GM18858 (cell line): ENCODE measurements at regions not wholly inside any gene's neighbourhood (a gene's known extent, or its start where the extent isn't known, plus 50 kb on each side); places are given as distances from the start of the nearest gene placed in this dataset.

Experiments used
- ATAC-seq: cut with Tn5 transposase; IDR thresholded peaks from one replicate; pipeline ENCODE4 v1.9.1; 2021; ENCODE audit not compliant: unreplicated experiment

DNA sequence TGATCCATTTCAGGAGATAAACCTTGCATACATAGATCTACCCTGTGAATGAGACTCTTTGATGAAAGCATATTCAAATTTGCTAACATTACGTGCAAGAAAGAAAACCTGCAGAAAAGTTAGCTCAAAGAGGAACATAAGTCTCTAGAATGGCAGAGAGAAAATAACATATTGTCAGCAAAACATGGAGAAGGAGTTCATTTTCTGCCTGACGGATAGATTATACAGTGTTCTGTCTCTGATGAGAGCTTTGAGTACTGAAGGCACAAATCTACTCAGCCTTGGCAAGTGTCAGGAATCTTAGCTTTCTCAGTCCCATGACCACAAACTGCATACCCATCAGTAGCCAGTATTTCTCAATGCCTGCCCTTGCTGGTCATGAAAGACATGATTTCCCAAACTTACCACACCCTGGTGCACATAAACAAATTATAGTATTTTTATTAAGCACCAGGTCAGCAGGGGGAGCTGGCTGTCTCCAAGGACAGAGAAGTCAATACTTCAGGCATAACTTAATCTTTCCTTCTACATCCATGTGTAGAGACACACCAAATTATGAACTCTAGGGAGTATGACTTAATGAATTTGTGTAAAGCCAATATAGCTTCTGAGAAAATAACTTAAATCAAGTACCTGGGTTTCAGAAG, 401.2 kb upstream of the SOX11 start:
- ATAC-seq = no peak

DNA sequence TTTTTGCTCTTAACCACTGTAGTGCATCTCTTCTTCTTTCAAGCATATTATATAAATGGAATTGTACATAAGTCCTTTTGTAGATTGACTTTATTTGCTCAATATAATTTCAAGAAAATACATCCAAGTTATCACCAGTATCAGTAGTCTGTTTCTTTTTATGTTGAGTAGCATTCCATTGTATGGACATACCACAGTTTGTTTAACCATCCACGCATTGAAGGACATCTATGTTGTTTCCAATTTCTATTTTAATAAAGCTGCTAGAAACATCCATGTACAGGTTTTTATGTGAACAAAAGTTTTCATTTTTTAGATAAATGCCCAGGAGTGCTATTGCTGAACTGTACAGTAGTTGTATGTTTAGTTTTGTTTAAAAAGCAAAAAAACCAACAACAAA, 387.5 kb upstream of the SOX11 start:
- no peak for ATAC-seq

DNA sequence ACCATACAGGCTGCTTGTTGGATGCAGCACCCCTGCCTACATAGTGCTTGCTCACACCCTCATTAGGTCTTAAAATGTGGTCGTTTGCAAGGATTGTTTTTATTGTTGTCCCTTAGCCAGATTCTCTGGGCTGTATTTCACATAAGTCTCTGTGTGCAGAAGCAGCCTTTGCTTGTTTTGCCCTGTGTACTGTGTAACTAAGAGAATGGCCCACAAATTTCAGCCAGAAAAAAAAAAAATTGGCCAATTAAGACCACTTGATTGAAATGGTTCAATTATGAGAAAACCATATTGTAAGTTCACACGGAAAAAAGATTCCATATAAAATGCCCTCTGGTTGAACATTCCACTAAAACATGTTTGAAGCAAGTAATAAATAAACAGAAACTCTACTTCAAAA, 377.1 kb upstream of the SOX11 start:
- no peak for ATAC-seq

DNA sequence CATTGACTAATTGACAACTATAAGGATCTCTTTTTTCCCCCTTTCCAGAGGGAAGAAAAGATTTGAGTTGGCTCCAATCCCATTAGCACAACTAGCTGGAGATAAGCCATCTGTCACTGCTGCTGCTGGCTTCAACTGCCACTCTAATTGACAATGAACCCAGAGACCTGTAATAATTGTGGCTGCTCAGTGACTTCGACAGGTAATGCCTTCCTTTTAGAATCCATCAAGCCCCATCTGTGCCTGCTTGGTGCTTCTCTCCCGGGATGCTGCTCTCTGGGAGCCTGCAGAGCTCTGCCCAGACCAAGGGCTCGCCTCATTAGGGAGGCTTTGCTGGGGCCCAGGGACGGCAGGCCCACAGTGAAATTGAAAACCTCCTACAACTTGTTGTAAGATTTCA, 376.7 kb upstream of the SOX11 start:
- ATAC-seq = no peak

DNA sequence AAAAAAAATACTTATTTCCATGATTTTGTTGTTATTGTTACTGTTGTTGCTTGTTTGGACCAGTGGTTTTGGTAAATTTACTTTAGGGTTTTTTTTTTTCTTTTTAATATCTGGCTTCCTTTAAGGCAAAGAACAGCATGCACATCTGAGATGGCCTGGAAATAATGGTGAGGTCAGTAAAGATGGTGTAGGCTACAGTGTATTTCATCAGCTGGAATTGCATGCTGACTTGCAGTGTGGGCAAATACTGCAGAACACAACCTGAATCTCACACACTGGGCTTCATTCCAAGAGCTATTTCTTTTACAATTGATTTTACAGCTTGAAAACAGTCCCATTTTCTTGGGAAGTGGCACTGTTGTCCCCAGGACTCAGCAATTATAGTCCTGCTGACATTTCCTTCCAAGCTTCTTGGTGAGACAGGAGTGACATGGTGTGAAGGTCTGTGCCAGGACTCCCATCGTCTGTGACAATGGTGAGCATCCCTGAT, 376.1 kb upstream of the SOX11 start:
- no peak for ATAC-seq

DNA sequence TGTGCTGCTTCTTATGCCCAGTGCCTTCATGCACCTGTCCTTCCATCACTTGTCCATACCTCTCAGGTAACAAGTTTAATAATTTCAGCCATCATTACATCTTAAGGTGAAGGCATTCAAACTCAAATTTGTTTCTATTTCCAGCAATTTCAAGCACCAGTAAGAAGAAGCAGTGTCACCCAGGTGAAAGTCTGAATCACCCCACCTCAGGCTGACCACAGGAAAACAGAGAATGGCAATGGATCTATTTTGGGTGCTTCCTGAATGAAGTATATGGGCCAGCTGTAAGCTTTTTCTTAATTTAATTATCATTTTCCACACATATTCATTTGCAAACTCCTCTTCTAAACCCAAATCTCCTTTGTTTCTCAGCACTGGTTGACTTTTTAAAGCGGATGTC, 372.7 kb upstream of the SOX11 start:
- no peak for ATAC-seq

DNA sequence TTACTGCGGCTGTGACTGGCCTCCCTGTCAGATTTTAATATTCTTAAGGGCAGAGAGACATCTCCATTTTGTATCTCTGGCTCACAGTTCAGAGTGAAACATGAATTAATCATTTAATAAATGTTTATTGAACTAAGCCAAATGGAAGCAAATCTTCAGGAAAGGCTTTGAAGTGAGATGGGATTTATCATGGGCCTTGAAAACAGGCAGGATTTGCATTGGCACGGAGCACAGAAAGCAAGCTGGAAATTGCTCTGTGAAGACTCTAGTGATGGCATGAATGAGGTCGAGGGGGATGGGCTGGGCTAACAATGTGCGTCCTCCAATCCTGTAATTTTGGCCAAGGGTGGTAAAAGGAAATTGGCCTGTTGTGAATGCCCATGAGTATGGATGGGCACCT, 369.8 kb upstream of the SOX11 start:
- ATAC-seq = no peak

DNA sequence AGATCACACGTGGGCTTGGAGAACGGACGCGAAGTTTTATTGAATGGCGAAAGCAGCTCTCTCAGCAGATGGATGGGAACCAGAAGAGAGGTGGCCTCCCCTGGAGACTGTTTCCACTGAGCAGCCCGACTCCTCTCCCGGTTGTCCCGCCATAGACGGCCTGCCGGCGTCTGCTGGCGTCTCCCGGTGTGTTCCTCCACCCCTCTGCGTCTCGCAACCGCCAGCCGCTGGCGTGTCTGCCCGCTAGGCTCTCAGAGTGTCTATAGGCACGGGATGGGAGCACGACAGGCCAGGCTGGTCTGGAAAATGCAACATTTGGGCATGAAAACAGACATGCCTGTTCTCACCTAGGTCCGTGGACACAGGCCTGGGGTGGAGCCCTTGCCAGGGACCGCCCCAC, 366.7 kb upstream of the SOX11 start:
- ATAC-seq = no peak

DNA sequence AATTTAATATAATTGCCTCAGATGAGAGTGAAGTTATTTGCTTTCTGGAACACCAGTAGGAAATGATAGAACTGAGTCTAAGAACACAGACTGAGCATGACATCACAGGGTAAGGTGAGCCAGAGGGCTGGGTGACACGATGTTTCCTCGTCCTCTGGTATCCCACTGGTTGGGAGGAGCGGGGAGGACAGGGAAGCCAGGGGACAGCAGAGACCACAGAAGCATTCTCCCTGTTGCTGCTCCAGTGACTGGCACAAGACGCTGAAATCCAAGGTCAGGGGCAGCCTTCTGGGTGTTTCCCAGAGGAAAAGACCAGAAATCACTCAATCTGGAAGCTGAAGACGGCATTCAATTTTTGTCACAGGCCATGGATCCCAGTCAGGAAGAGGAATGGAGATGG, 363.4 kb upstream of the SOX11 start:
- ATAC-seq = no peak

DNA sequence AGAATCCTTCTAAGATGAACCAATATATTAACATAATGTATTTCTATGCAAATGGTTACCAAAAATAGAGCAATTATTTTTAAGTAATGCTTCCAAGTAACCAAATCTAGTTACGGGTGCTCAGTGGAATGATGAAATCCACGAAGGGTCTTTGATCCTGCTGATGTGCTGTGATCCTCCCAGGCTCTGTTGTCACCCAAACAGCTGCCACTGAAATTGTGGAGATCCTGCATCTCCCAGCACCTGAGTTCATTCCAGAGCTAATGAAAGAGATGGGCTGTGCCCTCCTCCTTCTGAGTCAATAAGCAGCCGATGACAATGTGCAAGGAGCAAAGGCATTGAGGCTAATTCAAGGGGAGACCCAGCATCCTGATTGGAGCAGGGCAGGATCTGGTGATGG, 362.4 kb upstream of the SOX11 start:
- no peak for ATAC-seq

DNA sequence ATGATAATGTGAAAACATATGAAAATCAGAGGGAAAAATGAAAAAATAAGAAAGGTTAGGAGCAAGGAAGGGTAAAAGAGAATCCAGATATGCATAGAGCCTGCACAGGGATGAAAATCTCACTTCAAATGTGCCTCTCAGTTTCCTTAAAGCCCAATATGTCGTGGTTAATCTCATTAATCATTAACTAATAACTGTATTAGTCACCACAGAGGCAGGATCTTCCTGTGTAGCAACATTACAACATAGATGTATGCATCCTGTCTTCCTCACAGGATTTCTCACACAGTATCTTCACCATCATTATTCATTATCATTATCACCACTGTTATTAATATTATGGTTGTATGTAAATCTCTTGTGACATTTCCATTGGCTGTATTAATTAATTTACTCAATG, 361.2 kb upstream of the SOX11 start:
- ATAC-seq = no peak

DNA sequence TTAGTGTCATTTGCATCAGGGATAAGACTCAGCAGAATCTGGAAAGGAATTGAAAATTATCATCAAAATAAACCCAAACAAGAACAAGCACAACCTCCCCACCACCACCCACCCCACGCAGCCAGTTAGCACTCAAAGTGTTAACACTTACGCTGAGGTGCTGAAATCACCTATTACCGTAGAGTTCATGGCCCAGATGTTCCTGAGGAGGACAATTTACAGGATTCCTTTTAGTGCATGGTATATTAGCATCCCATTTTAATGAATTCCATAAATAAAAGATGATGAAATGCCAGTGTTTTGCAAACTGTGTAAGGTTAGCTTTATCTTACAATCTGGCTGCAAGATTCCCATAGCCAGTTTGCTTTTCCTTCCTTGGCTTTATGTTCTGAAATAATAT, 359.3 kb upstream of the SOX11 start:
- ATAC-seq = no peak

DNA sequence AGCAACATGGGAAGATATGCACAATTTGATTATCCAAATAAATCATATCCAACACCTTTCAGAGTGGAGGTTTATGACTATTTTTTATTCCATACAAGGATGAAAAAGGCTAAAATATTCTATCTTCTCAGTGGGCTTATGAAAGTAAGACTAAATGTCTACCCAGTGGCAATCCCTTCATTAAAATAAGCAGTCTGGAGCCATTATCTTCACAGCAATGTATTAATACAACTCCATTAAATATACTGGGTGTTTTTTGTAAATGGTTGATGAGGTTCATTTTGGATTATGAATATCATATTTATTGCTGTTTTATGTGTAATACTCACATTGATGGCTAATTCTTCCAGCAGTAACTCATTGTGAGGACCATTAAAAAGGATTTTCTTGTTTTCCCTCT, 352.7 kb upstream of the SOX11 start:
- ATAC-seq = no peak

DNA sequence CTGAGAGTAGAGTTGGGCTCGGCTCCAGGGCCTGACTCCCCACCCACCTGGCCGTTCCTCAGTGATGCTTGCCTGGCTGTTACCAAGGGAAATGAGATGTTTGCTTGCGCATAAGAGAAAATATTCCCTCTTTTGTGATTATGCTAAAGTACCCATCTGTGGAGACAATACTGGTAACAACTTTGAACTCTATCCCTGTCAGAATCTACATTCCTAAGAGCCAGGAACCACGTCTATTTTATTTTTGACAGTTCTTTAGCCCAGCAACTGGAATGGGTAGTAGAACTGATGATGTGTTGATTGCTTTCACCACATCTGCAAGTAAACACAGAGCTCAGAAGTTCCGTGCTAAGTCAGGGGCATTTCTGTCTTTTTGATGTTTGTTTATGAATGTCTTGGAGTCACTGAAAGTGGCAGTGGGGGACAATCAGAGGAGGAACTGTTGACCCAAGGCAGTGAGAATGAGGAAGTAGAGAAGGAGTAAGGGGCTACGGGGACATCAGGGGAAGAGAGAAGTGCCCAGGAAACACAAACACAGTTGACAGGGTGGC, 348.3 kb upstream of the SOX11 start:
- ATAC-seq = no peak

DNA sequence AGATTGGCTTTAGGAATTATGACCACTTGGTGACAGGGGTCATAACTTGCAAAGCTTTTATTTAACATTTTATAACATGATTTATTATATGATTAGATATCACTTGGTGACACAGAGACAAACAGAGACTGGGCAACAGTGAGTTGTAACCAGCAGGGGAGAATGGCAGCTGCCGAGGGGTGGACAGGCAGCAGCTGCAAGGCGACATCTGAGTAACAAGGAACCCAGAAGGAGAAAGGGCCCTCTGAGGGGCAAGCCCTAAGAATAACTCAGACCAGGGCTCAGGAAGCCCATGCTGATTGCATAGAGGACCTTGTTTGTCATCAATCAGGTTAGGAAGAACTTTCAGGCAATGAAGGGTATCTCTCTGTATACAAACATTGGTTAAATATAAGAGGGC, 339.9 kb upstream of the SOX11 start:
- no peak for ATAC-seq

DNA sequence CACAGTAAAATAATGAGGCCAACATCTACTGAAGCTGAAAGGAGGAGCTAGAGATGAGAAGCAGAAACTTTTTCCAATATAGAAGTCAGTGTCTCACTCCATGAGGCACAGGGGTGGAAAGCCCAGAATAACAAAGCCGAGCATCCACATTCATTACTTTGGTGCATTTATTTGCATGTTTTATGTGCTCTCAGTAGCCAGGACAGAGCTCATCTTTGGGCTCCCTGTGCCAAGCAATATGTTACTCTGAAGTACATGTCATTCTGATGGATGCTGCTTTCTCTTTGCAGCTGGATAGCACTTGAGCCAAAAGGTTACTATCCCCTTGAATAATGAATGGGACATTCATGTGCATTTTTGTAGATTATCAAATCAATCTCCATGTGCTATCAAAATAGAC, 338.6 kb upstream of the SOX11 start:
- ATAC-seq = no peak

DNA sequence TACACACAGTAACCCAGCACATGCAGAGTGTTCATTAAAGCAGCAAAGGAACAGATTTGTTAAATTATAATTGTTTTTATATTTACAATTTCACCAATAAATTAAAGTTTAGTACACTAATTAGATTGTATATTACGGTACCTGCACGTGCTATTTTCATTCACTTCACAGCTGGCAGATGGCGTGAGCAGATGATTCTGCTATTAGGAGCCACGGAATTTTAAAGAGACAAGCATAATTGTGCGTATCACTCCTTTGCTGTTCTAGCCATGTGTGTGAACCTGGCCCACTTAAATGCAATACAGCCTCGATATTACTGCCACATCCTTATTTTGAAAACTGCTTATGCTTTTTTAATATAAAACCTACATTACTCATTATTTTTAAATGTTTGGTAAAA, 332.8 kb upstream of the SOX11 start:
- ATAC-seq = no peak

DNA sequence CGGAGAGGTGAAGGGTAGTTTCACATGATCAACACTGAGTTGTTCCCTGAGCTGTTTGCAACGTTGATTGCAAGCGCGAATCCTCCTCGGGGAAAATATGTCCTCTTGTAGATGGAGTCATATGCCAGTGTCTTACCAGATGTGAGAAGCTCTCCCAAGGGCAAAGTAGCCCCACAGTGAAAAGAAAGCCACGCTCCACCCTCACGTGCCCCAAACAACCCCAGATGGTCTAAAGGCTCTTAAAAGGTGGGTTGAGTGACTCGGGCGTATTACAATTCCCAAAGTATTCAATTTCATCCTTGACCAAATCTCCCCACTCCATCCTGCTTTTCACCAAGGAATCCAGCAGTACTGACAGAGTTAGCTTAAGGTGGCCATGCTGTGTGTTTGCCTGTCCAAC, 332.1 kb upstream of the SOX11 start:
- ATAC-seq = no peak

DNA sequence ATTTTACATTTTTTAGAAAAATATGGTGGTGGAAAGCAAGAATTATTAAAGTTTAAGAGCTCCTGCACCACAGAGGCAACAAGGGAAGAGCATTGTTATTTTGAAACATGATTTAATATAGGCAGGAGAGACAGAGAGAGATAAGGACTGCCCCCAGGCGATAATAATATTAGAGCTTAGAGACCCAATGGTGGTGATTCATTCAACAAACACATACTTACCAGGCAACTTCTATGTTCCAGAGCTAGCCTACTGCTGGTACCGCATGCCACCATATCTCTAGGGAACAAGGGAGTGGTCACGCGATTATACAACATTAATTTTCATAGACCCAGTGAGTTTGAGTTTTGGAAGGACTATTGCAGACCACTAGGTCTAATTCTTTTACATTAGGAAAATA, 327.8 kb upstream of the SOX11 start:
- no peak for ATAC-seq

DNA sequence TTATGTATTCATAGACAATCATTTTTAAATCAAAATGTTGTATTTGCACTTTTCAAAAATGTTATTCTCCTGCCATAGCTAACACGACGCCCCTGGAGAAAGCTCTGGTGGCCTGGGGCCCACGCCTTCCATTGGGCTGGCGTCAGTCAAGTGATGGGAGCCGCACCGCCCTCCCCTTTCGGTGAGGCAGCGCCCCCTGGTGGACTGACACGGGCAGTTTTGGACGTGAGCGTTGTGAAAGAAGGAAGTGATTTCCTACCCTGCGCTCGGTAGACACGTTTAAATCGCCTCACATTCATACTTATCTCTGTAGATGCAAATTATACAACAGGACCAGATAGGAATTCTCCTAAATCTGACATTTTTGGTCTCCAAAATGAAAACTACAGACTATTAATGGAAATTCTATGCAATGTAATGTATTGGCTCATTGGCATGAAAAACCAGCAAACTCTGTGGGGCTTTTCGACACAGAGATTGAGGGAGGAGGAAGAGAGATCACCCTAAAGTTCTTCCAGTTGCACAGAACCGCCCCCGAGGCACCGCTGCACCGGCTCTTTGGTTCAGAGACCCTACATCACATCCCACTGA, 326.2 kb upstream of the SOX11 start:
- ATAC-seq = peak; percentile 94

DNA sequence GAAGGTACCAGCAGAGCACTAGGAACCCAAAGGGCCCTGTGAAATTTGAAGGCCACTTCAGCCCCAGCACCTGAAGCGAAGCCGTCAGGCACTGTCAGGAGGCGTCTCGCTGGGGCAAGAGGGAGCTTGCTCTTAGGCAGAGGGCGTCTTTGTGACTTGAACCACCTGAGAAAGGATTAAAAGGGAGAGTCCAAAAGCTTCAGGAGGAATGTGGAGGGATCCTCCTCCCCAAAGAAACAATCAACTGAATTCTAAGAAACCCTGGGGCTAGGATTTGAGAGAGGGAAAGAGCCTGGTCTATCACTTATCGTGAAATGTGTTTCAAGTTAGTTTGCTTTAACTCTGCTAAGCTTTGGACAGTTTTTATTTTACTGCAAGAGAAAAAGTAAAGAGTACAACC, 324.9 kb upstream of the SOX11 start:
- no peak for ATAC-seq

DNA sequence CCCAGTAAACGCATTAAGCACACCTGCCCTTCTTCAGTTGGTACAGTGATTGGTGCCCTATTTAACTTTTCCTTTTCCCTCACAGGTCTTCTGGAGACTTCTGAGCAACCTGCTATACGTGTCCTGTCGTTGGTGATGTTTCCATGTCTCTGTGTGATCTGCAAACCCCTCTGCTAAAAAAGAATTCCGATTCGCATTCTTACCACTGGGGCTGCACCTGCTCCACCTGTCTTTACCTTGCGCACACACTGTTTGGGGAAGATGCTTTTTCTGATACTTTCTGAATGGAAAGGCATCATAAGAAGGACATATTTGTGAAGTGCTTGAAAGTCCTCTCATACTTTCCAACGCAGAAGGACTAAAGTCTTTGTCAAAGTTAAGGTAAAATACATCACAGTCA, 323.9 kb upstream of the SOX11 start:
- no peak for ATAC-seq

DNA sequence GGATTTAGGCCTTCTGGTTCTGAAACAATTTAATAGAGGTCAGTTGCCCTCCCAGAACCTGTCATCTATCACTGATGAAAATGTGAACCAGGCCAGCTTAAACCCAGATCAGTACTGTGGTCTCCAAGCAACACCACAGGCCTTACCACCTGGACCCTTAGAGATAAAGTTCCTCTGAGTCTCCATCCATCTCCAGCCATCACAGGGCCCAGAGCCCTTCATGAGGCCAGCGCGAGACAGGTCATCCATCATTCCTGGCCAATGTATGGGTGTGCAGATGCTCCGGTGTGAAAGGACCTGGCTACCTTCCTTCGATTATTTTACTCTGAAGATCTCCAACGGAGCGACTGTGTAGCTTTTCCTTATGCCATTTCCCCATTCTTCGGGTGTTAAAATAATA, 322.7 kb upstream of the SOX11 start:
- ATAC-seq = no peak
